ENCODE measurements at regions not wholly inside any gene's neighbourhood (a gene's known extent, or its start where the extent isn't known, plus 50 kb on each side); places are given as distances from the start of the nearest gene placed in this dataset.
"Not testable (repeated sequence)": the region's sequence is repeated elsewhere in the genome, so short reads cannot be mapped to it uniquely, and the experiment has no call there.

DNA sequence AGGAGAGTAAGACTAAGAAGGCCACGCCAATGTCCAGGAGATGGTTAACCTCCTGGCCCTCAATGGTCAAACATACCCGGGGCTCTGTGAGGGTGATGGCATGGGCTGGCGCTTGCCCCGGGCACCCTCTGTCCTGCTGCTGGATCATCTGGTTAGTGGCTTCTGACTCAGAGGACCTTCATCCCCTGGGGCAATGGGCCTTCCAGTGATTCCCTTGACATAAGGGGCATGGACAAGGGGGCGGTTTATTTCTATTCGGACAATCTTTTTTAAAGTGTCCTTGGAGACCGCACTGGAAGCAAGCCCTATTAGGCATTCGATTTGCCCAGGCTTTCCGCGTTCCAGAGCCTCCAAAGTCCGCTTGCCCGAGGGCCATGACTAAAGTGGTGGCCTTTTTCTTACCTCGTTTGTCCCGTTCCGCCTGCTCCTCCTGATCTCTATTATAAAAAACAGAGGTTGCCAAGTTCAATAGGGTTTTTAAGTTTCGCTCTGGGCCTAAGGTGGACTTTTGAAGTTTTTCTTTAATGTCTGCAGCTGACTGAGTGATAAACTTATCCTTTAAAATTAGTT lies 93.4 kb upstream of the RHOBTB1 start:
- peaks cover 20% of the 10 kb centered on the region for H3K4me1 ChIP-seq (ENCODE audit: insufficient read depth, low read length)
- H3K27ac ChIP-seq (ENCODE audit: extremely low read length, insufficient read depth, low read length); POLR2A ChIA-PET; H2AFZ ChIP-seq (ENCODE audit: low read length); ATAC-seq; BruUV-seq (replicated peaks); H3K79me2 ChIP-seq (ENCODE audit: insufficient read depth, low read length); intact Hi-C loops (cut with micrococcal nuclease; ENCODE audit: unreplicated experiment); H3K4me2 ChIP-seq (ENCODE audit: low read depth, low read length); DNase-seq (ENCODE audit: low spot score); H3K27me3 ChIP-seq (ENCODE audit: control insufficient read depth in 1 of 2, insufficient read depth in 2 of 2, low read length in 2 of 2); H3K4me3 ChIP-seq (replicated peaks in 1 of 3; ENCODE audit: insufficient read depth in 1 of 3, low read depth in 2 of 3, low read length in 3 of 3); H3K9ac ChIP-seq (ENCODE audit: insufficient read depth, low read depth, low read length); FAIRE-seq; CTCF ChIA-PET (ENCODE audit: low intra/inter-chr PET ratio, low total read pairs); H4K20me1 ChIP-seq (ENCODE audit: insufficient read depth, low read length); in situ Hi-C loops (cut with HindIII; ENCODE audit: extremely low pct_ligation_motif_present, low pct_unique_long_range_greater_than_20kb); H3K9me3 ChIP-seq (ENCODE audit: low read length); H3K36me3 ChIP-seq (replicated peaks in 1 of 2; ENCODE audit: control insufficient read depth in 1 of 2, insufficient read depth in 2 of 2, low read length in 2 of 2): not testable (repeated sequence)
- 87% methylated on average over 12 of the region's 16 CpGs for WGBS (ENCODE audit: low lambda C conversion rate)

DNA sequence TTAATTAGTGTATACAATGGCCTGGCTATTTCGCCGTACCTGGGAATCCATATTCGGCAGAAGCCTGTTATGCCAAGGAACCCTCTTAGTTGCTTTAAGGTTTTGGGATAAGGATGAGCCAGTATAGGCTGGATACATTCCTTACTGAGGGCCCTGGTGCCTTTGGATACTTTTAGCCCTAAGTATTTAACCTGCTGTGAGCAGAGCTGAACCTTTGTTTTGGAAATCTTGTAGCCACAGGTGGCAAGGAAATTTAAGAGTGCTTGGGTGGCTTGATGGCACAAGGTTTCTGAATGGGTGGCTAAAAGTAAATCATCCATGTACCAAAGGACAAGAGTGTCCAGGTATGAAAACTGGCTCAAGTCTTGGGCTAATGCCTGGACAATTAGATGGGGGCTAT lies 92.2 kb upstream of the RHOBTB1 start:
- H3K4me1 ChIP-seq (ENCODE audit: insufficient read depth, low read length) = peaks cover 20% of the 10 kb centered on the region
- H3K79me2 ChIP-seq (ENCODE audit: insufficient read depth, low read length); H3K27ac ChIP-seq (ENCODE audit: extremely low read length, insufficient read depth, low read length); CTCF ChIA-PET (ENCODE audit: low intra/inter-chr PET ratio, low total read pairs); BruUV-seq (replicated peaks); H2AFZ ChIP-seq (ENCODE audit: low read length); H3K4me3 ChIP-seq (replicated peaks in 1 of 3; ENCODE audit: insufficient read depth in 1 of 3, low read depth in 2 of 3, low read length in 3 of 3); DNase-seq (ENCODE audit: low spot score); H3K4me2 ChIP-seq (ENCODE audit: low read depth, low read length); H4K20me1 ChIP-seq (ENCODE audit: insufficient read depth, low read length); H3K27me3 ChIP-seq (ENCODE audit: control insufficient read depth in 1 of 2, insufficient read depth in 2 of 2, low read length in 2 of 2); in situ Hi-C loops (cut with HindIII; ENCODE audit: extremely low pct_ligation_motif_present, low pct_unique_long_range_greater_than_20kb); POLR2A ChIA-PET; FAIRE-seq; ATAC-seq; H3K36me3 ChIP-seq (replicated peaks in 1 of 2; ENCODE audit: control insufficient read depth in 1 of 2, insufficient read depth in 2 of 2, low read length in 2 of 2); H3K9ac ChIP-seq (ENCODE audit: insufficient read depth, low read depth, low read length); intact Hi-C loops (cut with micrococcal nuclease; ENCODE audit: unreplicated experiment); H3K9me3 ChIP-seq (ENCODE audit: low read length): not testable (repeated sequence)
- WGBS (ENCODE audit: low lambda C conversion rate) = 98% methylated on average over 3 of the region's 3 CpGs

DNA sequence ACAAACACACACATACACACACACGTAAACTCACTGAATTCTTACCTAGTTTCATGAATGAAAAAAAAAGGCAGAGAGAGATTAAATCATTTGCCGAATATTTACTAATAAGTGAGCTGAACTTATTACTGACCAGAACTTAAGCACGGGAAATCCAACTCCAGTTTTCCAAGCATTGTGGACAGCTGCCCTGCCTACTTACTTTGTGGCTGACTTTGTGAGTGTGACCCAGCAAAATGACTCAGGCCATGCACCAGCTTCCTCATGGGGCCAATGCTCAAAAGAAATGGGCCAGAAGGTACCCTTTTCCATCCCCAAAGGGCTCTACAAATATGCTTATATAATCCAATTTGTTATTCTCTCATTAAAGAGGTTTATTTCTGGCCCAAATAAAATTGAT lies 87.4 kb upstream of the RHOBTB1 start:
- Histone ChIP-seq H3K4me3 (replicated peaks in 1 of 3; ENCODE audit: insufficient read depth in 1 of 3, low read depth in 2 of 3, low read length in 3 of 3) (no peak overlapping the region), H3K27ac (ENCODE audit: extremely low read length, insufficient read depth, low read length) (no peak overlapping the region), H3K79me2 (ENCODE audit: insufficient read depth, low read length) (no peaks in the 10 kb centered on the region), H2AFZ (ENCODE audit: low read length) (no peak overlapping the region), H3K9ac (ENCODE audit: insufficient read depth, low read depth, low read length) (no peak overlapping the region), H3K27me3 (ENCODE audit: control insufficient read depth in 1 of 2, insufficient read depth in 2 of 2, low read length in 2 of 2) (no peaks in the 10 kb centered on the region), H3K4me1 (ENCODE audit: insufficient read depth, low read length) (peaks cover 3% of the 10 kb centered on the region), H3K9me3 (ENCODE audit: low read length) (no peaks in the 10 kb centered on the region), H4K20me1 (ENCODE audit: insufficient read depth, low read length) (no peaks in the 10 kb centered on the region), H3K4me2 (ENCODE audit: low read depth, low read length) (no peak overlapping the region), H3K36me3 (replicated peaks in 1 of 2; ENCODE audit: control insufficient read depth in 1 of 2, insufficient read depth in 2 of 2, low read length in 2 of 2) (no peaks in the 10 kb centered on the region)
- FAIRE-seq (no peak), ATAC-seq (no peak), DNase-seq (ENCODE audit: low spot score) (no peak)
- 96% methylated on average over 3 of the region's 3 CpGs for WGBS (ENCODE audit: low lambda C conversion rate)
- intact Hi-C loops (cut with micrococcal nuclease; ENCODE audit: unreplicated experiment) = no loop called here
- POLR2A ChIA-PET = no interaction called here
- BruUV-seq (replicated peaks) = no TSS peak
- in situ Hi-C loops (cut with HindIII; ENCODE audit: extremely low pct_ligation_motif_present, low pct_unique_long_range_greater_than_20kb) = no loop called here
- CTCF ChIA-PET (ENCODE audit: low intra/inter-chr PET ratio, low total read pairs) = no interaction called here
- TF ChIP-seq TOE1 (CRISPR knock-in tag; IDR thresholded peaks at IDR 0.05) (no peak), IKZF1 (IDR thresholded peaks at IDR 0.05) (no peak), GATA4 (IDR thresholded peaks at IDR 0.05; ENCODE audit: borderline replicate concordance, low read depth) (no peak), ZNF331 (CRISPR knock-in tag; IDR thresholded peaks at IDR 0.05) (no peak)
- TF ChIP-seq, protein P1, sequence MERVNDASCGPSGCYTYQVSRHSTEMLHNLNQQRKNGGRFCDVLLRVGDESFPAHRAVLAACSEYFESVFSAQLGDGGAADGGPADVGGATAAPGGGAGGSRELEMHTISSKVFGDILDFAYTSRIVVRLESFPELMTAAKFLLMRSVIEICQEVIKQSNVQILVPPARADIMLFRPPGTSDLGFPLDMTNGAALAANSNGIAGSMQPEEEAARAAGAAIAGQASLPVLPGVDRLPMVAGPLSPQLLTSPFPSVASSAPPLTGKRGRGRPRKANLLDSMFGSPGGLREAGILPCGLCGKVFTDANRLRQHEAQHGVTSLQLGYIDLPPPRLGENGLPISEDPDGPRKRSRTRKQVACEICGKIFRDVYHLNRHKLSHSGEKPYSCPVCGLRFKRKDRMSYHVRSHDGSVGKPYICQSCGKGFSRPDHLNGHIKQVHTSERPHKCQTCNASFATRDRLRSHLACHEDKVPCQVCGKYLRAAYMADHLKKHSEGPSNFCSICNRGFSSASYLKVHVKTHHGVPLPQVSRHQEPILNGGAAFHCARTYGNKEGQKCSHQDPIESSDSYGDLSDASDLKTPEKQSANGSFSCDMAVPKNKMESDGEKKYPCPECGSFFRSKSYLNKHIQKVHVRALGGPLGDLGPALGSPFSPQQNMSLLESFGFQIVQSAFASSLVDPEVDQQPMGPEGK (CRISPR knock-in tag; IDR thresholded peaks at IDR 0.05) = no peak
- TF ChIP-seq, protein P2, sequence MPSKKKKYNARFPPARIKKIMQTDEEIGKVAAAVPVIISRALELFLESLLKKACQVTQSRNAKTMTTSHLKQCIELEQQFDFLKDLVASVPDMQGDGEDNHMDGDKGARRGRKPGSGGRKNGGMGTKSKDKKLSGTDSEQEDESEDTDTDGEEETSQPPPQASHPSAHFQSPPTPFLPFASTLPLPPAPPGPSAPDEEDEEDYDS (CRISPR knock-in tag; IDR thresholded peaks at IDR 0.05) = no peak
- TF ChIP-seq, protein P3, sequence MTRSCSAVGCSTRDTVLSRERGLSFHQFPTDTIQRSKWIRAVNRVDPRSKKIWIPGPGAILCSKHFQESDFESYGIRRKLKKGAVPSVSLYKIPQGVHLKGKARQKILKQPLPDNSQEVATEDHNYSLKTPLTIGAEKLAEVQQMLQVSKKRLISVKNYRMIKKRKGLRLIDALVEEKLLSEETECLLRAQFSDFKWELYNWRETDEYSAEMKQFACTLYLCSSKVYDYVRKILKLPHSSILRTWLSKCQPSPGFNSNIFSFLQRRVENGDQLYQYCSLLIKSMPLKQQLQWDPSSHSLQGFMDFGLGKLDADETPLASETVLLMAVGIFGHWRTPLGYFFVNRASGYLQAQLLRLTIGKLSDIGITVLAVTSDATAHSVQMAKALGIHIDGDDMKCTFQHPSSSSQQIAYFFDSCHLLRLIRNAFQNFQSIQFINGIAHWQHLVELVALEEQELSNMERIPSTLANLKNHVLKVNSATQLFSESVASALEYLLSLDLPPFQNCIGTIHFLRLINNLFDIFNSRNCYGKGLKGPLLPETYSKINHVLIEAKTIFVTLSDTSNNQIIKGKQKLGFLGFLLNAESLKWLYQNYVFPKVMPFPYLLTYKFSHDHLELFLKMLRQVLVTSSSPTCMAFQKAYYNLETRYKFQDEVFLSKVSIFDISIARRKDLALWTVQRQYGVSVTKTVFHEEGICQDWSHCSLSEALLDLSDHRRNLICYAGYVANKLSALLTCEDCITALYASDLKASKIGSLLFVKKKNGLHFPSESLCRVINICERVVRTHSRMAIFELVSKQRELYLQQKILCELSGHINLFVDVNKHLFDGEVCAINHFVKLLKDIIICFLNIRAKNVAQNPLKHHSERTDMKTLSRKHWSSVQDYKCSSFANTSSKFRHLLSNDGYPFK (CRISPR knock-in tag; IDR thresholded peaks at IDR 0.05; ENCODE audit: borderline replicate concordance) = no peak
